Activated T-cell treated with anti-CD3 and anti-CD28 coated beads, Interleukin-2, amount 50 U/mL, for 48 hours (primary cell): ENCODE measurements at regions not wholly inside any gene's neighbourhood (a gene's known extent, or its start where the extent isn't known, plus 50 kb on each side); places are given as distances from the start of the nearest gene placed in this dataset.

ENCODE experiments used
- DNase-seq, 2 experiments: peaks; one replicate each; pipeline ENCODE4 v3.0.0-alpha.2; 2020

DNA sequence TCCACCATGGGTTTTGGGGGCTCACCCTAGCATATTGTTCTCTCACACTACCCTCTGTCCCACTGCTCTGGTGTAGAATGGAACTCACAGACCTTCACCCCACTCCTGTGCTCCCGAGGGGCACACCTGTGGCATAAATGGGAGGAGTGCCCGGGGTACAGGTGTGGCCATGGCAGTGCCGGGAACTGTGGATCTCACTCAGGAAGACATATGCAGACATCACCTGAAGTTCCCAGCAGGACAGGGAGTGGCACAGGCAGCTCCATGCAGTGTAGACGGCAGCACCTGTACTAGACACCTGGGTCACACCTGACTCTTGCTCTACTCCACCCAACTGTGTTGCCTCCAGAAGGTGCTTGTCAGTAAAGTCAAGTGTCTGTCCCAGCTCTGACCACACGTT lies 57.6 kb upstream of the MRPS22 start:
- no peak for DNase-seq

DNA sequence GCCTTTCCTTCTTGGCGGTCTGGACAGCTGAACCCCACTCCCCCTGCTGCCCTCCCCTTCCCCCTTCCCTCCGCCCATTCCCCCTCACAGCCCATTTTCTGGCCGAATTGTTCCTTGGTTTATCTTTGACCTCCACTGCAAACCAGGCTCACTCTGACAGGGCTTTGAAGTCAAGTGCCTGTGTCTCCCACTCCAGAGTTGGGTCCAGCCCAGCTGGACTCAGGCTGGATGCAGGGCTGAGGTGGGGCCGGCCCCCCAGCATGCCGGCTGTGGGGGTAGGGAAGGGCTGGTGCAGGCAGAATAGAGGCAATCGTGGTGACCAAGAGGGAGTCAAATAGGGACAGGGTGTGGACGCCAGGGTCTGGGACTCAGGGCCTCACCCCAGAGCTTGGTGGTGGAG lies 57.0 kb upstream of the MRPS22 start:
- no peak for DNase-seq

DNA sequence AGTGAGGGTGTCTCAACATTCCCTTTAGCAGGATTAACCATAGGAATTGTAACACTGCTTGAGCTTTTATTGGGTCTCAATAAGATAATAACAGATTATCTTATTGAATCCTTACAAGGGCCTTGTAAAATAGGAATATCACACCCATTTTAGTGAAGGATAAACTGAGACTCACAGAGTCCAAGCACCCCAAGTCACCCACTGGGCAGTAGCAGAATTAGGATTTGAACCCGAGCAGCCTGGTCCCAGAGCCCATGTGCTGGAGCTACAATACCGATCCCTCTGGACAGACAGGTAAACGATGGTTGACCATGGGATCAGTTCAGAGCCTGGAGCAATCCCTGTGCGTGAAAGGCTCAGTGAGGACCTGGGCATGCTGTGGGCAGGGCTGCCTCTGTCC lies 56.3 kb upstream of the MRPS22 start:
- no peak for DNase-seq

DNA sequence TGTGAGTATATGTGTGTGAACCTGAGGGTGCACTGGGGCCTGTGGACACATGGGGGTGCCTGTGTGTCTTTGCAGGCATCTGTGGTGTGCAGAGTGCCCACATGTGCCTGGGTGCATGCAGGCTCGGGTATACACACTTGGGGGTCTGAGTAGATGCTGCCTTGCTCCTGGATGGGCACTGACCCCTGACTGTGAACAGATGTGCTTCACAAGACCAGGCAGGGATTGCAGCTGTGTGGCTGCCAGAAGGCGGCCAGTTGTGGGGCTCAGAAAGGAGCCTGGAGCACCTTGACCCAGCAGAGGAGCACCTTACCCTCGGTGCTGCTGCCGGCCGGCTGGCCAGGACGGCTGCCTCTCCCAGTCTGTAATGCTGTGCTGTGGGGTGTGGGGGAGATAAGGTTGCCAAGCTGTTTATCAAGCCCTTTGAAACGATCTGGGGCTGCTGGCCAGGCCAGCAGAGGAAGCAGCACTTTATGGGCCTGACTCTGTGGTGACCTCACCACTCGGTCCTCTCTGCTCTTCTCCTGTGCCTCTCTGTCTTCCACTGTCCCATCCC lies 55.5 kb upstream of the MRPS22 start:
- DNase-seq, result no peak

DNA sequence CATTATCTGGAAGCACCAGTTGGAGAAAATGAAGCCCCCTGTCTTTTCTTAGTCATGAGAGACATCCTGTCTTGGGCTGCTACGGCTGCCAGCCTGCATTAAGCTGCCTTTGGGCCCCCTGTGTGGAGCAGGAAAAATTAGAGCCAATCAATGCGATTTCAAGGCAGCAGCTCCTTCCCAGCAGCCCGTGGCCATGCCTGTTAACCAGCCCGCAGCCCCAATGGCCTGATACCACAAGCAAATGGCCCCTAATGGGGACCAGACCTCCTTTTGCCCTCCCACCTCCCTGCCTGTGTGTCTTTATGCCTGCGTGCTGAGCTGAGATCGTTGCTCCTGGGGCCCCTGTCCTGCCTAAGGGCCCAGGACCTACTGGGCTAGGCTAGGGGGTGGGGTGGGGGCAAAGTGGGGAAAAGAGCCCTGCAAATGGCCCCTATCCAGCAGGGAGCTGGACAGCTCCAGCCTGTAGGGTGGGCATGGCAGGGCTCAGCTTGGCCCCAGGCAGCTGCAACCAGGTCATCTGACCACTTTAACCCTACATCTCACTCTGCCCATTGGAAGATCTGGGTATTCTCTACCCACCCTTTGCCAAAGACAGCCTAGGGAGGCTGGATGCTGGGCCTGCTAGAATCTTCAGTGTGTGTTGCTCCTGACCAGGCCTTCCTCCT lies 53.8 kb upstream of the MRPS22 start:
- DNase-seq, result no peak

DNA sequence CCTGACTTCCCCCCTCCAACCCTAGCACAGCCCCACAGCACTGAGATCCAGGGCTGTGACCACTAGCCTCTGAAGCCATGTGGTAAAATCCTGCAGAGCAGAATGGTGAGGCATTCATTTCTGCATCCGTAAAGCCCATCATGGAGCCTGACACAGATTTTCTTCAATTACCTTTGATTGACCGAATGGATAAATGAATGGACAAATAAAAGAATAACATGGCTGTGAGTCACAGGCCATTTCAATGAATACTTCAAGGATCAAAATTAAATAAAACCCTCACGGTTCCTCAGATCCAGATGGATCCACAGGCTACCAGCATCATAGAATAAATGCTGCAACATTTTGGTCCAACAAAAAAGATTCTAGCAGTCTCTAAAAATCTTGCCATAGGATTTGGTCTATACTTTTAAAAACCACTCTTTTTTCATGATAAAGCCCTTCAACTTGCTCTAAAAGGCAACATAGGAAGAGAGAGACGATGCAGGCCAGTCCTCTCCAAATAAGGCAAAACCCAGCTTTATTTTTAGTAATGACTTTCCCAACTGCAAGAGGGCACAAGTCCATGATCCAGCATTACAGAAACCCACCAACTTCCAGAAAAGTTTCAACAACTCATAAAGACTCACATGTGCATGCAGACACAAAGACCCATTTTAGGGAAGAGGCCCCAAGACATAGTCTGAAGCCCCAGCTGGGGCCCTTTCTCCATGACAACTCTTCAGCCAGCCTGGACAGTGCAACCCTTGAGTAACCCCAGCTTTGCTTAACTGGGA lies 52.4 kb upstream of the MRPS22 start:
- no peak for DNase-seq

DNA sequence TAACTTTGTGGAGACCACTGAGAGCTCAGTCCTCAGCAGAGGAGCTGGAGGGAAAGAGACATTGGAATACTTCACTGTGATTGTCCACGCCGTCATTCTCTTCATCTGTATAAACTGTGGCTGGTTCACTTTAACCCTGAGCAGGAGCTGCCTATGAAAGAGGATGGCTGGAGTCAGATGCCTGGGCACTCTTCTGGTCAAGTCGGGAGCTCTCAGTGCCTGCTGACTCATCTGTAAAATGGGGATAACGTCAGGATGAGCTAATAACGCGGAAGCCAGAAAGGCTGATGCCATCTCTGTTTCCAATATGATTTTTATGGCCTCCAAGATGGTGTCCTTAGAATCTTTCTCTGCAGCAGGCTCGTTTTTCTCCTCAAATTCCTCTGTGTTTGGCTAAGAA lies 51.6 kb upstream of the MRPS22 start:
- no peak for DNase-seq

DNA sequence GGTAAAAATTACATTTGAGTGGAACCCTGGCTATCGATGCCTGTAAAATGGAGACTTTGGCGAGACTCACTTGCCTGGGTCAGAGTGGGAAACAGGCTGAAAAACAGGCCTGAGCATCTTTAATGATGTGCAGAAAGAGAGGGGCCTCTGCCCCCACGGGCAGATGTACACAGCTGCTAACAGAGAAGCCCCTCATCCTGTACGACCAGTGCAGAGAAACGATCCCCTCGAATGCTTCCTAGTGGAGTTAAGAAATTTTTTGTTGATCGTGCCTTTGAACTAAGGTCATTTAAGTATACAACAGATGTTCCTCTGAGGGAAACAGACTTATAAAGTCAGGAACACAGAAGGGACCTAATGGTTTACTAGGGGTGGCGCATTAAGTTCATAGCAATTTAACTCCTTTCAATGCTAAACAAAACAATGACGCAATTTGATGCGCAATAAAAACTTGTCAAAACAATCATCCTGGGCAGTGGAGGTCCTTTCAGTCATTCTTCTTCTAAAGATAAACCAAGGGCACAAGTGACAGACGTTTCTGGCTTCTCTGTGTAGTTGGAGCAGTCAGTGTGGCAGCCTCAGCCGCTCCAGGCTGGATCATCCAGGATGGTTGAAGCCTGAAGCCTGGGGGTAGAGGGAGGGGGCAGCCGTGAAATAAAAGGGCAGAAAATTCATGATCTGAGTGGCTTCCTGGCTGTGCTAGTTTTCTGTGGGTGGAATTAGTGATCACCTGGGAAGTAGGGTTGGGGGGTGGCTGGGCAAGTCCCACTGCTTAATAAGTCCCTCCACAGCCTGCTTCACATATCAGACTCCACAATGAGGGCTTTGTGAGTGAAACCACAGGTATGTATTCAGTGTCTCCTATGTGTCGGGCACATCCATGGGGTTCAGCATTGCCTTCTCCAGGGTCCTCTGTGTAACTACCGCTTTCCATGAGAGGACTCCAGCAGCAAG lies 50.8 kb upstream of the MRPS22 start:
- DNase-seq, result no peak

DNA sequence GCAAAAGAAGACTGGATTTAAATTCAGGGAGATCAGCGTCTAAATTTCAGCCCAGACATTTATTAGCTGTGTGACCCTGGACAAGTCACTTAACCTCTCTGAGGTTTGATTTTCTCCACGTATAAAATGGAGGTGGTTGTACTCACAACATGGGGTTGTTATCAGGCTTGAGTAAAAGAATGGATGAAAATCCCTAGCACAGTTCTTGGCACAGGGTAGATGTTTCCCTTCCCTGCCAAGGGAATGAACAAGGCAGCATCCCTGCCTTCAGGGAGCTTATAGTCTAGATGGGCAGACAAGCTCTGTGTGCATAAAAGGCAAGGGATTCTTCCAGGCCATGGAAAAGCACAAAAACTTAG lies 50.2 kb upstream of the MRPS22 start:
- DNase-seq, result no peak
